MV-4-11 (cell line): ENCODE measurements at regions not wholly inside any gene's neighbourhood (a gene's known extent, or its start where the extent isn't known, plus 50 kb on each side); places are given as distances from the start of the nearest gene placed in this dataset.

ENCODE experiments used
- DNase-seq: peaks from one replicate; lab custom pipeline; 2025; lab: John Stamatoyannopoulos, UW

GRCh38 chr6:110538416-110539160, 62.2 kb upstream of the SLC22A16 start:
- DNase-seq = no peak

GRCh38 chr6:110537208-110538123, 61.1 kb upstream of the SLC22A16 start:
- DNase-seq = peak; percentile 77

GRCh38 chr6:110534731-110535492, 58.5 kb upstream of the SLC22A16 start:
- DNase-seq = no peak

- DNase-seq = no peak
These were observed 56.0 kb upstream of the SLC22A16 start for GRCh38 chr6:110532431-110532830.

- DNase-seq = no peak
These were observed 54.3 kb upstream of the SLC22A16 start for GRCh38 chr6:110530671-110531070.

GRCh38 chr6:110529907-110530306, 53.5 kb upstream of the SLC22A16 start:
- DNase-seq = no peak

- peak; percentile 87 for DNase-seq
These were observed 52.9 kb upstream of the SLC22A16 start for GRCh38 chr6:110529355-110529754.

- DNase-seq = no peak
These were observed 52.5 kb upstream of the SLC22A16 start for GRCh38 chr6:110528930-110529325.

- DNase-seq = peak; percentile 62
These were observed 51.9 kb upstream of the SLC22A16 start for GRCh38 chr6:110528101-110528929.

- DNase-seq = no peak
These were observed 51.1 kb upstream of the SLC22A16 start for GRCh38 chr6:110527516-110527915.

- no peak for DNase-seq
These were observed 50.3 kb upstream of the SLC22A16 start for GRCh38 chr6:110526726-110527125.
